ENCODE measurements at regions not wholly inside any gene's neighbourhood (a gene's known extent, or its start where the extent isn't known, plus 50 kb on each side); places are given as distances from the start of the nearest gene placed in this dataset.

GRCh38 chr3:40895109-40895508 is 304.2 kb upstream of the CTNNB1 start:
- no peak for TF ChIP-seq CTCF (IDR thresholded peaks at IDR 0.05; ENCODE audit: insufficient read depth, low read length)
- no peak for TF ChIP-seq POLR2AphosphoS5 (IDR thresholded peaks at IDR 0.05; ENCODE audit: low read depth)
- no peak for TF ChIP-seq GABPA (IDR thresholded peaks at IDR 0.05; ENCODE audit: low read depth)
